ENCODE measurements at regions not wholly inside any gene's neighbourhood (a gene's known extent, or its start where the extent isn't known, plus 50 kb on each side); places are given as distances from the start of the nearest gene placed in this dataset.

DNA sequence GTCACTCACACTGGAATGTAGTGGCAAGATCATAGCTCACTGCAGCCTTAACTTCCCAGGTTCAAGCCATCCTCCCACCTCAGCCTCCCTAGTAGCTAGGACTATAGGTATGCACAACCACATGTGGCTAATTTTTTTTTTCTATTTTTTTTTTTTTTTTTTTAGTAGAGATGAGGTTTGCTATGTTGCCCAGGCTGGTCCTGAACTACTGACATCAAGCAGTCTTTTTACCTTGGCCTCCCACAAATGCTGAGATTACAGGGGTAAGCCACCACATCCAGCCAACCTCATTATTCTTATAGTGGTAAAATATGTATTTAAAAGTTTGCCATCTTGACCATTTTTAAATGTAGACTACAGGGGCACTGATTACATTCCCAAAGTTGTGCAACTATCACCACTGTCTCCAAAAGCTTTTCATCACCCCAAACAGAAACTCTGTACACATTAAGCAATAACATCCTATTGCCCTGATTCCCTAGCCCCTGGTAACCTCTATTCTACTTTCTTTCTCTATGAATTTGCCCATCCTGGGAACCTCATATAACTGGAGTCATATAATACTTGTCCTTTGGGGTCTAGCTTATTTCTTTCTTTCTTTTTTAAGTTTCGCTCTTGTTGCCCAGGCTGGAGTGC is 268.0 kb upstream of the JARID2 start:
- TF ChIP-seq, protein P1, sequence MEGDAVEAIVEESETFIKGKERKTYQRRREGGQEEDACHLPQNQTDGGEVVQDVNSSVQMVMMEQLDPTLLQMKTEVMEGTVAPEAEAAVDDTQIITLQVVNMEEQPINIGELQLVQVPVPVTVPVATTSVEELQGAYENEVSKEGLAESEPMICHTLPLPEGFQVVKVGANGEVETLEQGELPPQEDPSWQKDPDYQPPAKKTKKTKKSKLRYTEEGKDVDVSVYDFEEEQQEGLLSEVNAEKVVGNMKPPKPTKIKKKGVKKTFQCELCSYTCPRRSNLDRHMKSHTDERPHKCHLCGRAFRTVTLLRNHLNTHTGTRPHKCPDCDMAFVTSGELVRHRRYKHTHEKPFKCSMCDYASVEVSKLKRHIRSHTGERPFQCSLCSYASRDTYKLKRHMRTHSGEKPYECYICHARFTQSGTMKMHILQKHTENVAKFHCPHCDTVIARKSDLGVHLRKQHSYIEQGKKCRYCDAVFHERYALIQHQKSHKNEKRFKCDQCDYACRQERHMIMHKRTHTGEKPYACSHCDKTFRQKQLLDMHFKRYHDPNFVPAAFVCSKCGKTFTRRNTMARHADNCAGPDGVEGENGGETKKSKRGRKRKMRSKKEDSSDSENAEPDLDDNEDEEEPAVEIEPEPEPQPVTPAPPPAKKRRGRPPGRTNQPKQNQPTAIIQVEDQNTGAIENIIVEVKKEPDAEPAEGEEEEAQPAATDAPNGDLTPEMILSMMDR (IDR thresholded peaks at IDR 0.05) = no peak
- TF ChIP-seq POLR2AphosphoS5 (IDR thresholded peaks at IDR 0.05) (no peak), EP300 (IDR thresholded peaks at IDR 0.05; ENCODE audit: low read depth) (no peak), POLR2A (IDR thresholded peaks at IDR 0.05) (no peak)
